Smooth muscle cell (in vitro differentiated cells): ENCODE measurements at regions not wholly inside any gene's neighbourhood (a gene's known extent, or its start where the extent isn't known, plus 50 kb on each side); places are given as distances from the start of the nearest gene placed in this dataset.

ENCODE experiments used
- DNase-seq: peaks from one replicate; lab custom pipeline; 2025; ENCODE audit not compliant: unreplicated experiment; lab: John Stamatoyannopoulos, UW
- H2AFZ ChIP-seq: fragments of 200-600 bp; sonication (generic); 2 replicates; pipeline ENCODE4 v1.6.0; 2016; ENCODE audit warnings: antibody characterized with exemption, low read depth, mild to moderate bottlenecking
- H3F3A ChIP-seq: fragments of 200-600 bp; sonication (generic); 2 replicates; pipeline ENCODE4 v1.6.0; 2017; ENCODE audit warnings: antibody characterized with exemption, low read depth
- H3K27ac ChIP-seq: fragments of 200-600 bp; sonication (generic); 2 replicates; pipeline ENCODE4 v1.5.1; 2016; ENCODE audit warnings: low read depth, mild to moderate bottlenecking
- H3K27me3 ChIP-seq: fragments of 200-600 bp; sonication (generic); 2 replicates; pipeline ENCODE4 v1.6.1; 2016; ENCODE audit warnings: low read depth, mild to moderate bottlenecking
- H3K36me3 ChIP-seq: fragments of 200-600 bp; sonication (generic); 2 replicates; pipeline ENCODE4 v1.5.1; 2016; ENCODE audit warnings: low read depth
- H3K4me1 ChIP-seq: fragments of 200-600 bp; sonication (generic); 2 replicates; pipeline ENCODE4 v1.5.1; 2016; ENCODE audit warnings: low read depth
- H3K4me2 ChIP-seq: fragments of 200-600 bp; sonication (generic); 2 replicates; pipeline ENCODE4 v1.6.0; 2016; ENCODE audit warnings: mild to moderate bottlenecking
- H3K4me3 ChIP-seq: fragments of 200-600 bp; sonication (generic); 2 replicates; pipeline ENCODE4 v1.5.1; 2016; ENCODE audit warnings: mild to moderate bottlenecking
- H3K79me2 ChIP-seq: fragments of 200-600 bp; sonication (generic); 2 replicates; pipeline ENCODE4 v1.6.0; 2016; ENCODE audit warnings: low read depth, mild to moderate bottlenecking
- H3K9ac ChIP-seq: fragments of 200-600 bp; sonication (generic); 2 replicates; pipeline ENCODE4 v1.6.0; 2016; ENCODE audit warnings: low read depth
- H3K9me3 ChIP-seq: fragments of 200-600 bp; sonication (generic); replicated peaks from 2 replicates; pipeline ENCODE4 v1.5.1; 2016; ENCODE audit warnings: low read depth
- H4K20me1 ChIP-seq: fragments of 200-600 bp; sonication (generic); 2 replicates; pipeline ENCODE4 v1.6.0; 2016; ENCODE audit warnings: low read depth
- CTCF ChIP-seq: fragments of 200-600 bp; sonication (generic); IDR thresholded peaks from 2 replicates; pipeline ENCODE4 v1.5.1; 2017; ENCODE audit warnings: borderline replicate concordance, mild to moderate bottlenecking, antibody characterized with exemption; ENCODE audit not compliant: insufficient read depth, poor library complexity, severe bottlenecking
- WGBS: methylation state at CpG from one replicate; pipeline ENCODE4 v1.1.7; 2016; ENCODE audit warnings: low lambda C conversion rate; 5-methylcytosine and 5-hydroxymethylcytosine counted together

- no peaks in the 10 kb centered on the region for H3K79me2 ChIP-seq
- no peaks in the 10 kb centered on the region for H3K36me3 ChIP-seq
- no peaks in the 10 kb centered on the region for H4K20me1 ChIP-seq
- H3K4me3 ChIP-seq: no peak overlapping the region
- no peak overlapping the region for H3K4me2 ChIP-seq
- no peak overlapping the region for H2AFZ ChIP-seq
- H3K27me3 ChIP-seq: no peaks in the 10 kb centered on the region
- peaks cover 12% of the 10 kb centered on the region for H3K4me1 ChIP-seq
- H3K27ac ChIP-seq: peak overlapping the region; percentile 62
- WGBS: 52% methylated on average over 2 of the region's 2 CpGs
- no peaks in the 10 kb centered on the region for H3K9me3 ChIP-seq
- peaks cover 16% of the 10 kb centered on the region for H3F3A ChIP-seq
- TF ChIP-seq CTCF: no peak
- no peak for DNase-seq
- peak overlapping the region; percentile 14 for H3K9ac ChIP-seq
These were observed 354.5 kb downstream of the FGFR2 start for GRCh38 chr10:121243609-121244241.

- no peak for DNase-seq
- TF ChIP-seq CTCF: no peak
- Histone ChIP-seq H2AFZ (no peak overlapping the region), H3K9me3 (no peaks in the 10 kb centered on the region), H3K27me3 (no peaks in the 10 kb centered on the region), H3K4me3 (no peak overlapping the region), H3K36me3 (no peaks in the 10 kb centered on the region), H3K9ac (no peak overlapping the region), H3K79me2 (no peaks in the 10 kb centered on the region), H3F3A (peaks cover 16% of the 10 kb centered on the region), H4K20me1 (no peaks in the 10 kb centered on the region), H3K27ac (peak overlapping the region; percentile 27), H3K4me2 (peak overlapping the region; percentile 5), H3K4me1 (peaks cover 12% of the 10 kb centered on the region)
- 34% methylated on average over 8 of the region's 8 CpGs for WGBS
These were observed 353.4 kb downstream of the FGFR2 start for GRCh38 chr10:121244818-121245217.

GRCh38 chr10:121245754-121246153 is 352.5 kb downstream of the FGFR2 start:
- DNase-seq: no peak
- WGBS: 56% methylated on average over 1 of the region's 1 CpG
- H3K36me3 ChIP-seq: no peaks in the 10 kb centered on the region
- no peaks in the 10 kb centered on the region for H3K9me3 ChIP-seq
- no peaks in the 10 kb centered on the region for H3K27me3 ChIP-seq
- H3K4me3 ChIP-seq: no peak overlapping the region
- H3K27ac ChIP-seq: peak overlapping the region; percentile 11
- H3K79me2 ChIP-seq: no peaks in the 10 kb centered on the region
- H3F3A ChIP-seq: peaks cover 16% of the 10 kb centered on the region
- peaks cover 12% of the 10 kb centered on the region for H3K4me1 ChIP-seq
- H3K9ac ChIP-seq: no peak overlapping the region
- H3K4me2 ChIP-seq: peak overlapping the region; percentile 5
- no peak overlapping the region for H2AFZ ChIP-seq
- no peak for TF ChIP-seq CTCF
- H4K20me1 ChIP-seq: no peaks in the 10 kb centered on the region

- TF ChIP-seq CTCF: no peak
- peaks cover 12% of the 10 kb centered on the region for H3K4me1 ChIP-seq
- DNase-seq: no peak
- no peaks in the 10 kb centered on the region for H3K27me3 ChIP-seq
- no peaks in the 10 kb centered on the region for H3K79me2 ChIP-seq
- H3K36me3 ChIP-seq: no peaks in the 10 kb centered on the region
- no peak overlapping the region for H3K4me2 ChIP-seq
- H4K20me1 ChIP-seq: no peaks in the 10 kb centered on the region
- H3F3A ChIP-seq: peaks cover 11% of the 10 kb centered on the region
- H2AFZ ChIP-seq: no peak overlapping the region
- H3K27ac ChIP-seq: no peak overlapping the region
- 80% methylated on average over 6 of the region's 6 CpGs for WGBS
- H3K9ac ChIP-seq: no peak overlapping the region
- no peak overlapping the region for H3K4me3 ChIP-seq
- no peaks in the 10 kb centered on the region for H3K9me3 ChIP-seq
These were observed 350.0 kb downstream of the FGFR2 start for GRCh38 chr10:121248266-121248665.
